ENCODE measurements at regions not wholly inside any gene's neighbourhood (a gene's known extent, or its start where the extent isn't known, plus 50 kb on each side); places are given as distances from the start of the nearest gene placed in this dataset.

DNA sequence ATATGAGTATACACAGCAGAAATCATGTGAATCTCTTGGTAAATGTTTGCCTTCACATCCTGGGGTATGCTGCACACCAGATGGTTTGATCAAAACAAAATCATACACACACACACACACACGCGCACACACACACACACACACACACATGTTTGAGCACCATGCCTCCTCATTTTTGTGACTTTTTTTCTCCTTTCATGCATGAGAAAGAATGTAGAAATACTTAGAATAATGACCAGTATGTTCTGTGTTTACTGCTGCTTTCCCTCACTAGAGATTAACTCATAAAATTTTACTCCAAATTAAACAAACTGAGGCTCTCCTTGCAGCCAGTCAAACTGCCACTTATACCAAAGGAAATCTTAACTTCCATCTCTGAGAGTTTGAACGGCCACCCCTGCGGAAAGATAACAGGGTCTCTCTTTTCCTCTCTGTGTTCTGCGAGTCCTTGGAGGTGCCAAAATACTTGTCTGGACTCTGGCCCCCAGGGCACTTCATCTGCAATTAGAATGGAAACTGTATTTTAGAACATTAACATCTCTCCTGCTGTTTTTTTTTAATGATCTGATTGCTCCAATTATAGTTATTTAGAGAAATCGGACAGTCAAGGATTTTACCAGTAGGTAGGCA is 320.8 kb upstream of the NFE2L3 start:
- no peaks in the 10 kb centered on the region for H3K4me1 ChIP-seq
- no peak for ATAC-seq
- FAIRE-seq: no peak
- TF ChIP-seq FOSB (CRISPR knock-in tag; IDR thresholded peaks at IDR 0.05) (no peak), POLR2A (IDR thresholded peaks at IDR 0.05; ENCODE audit: low read length) (no peak), BHLHE40 (IDR thresholded peaks at IDR 0.05; ENCODE audit: low read depth, low read length) (no peak), MAZ (IDR thresholded peaks at IDR 0.05; ENCODE audit: borderline replicate concordance, low read depth, low read length) (no peak), SMC3 (IDR thresholded peaks at IDR 0.05) (no peak), MYC (IDR thresholded peaks at IDR 0.05; ENCODE audit: borderline replicate concordance, low read length) (no peak), HDAC2 (IDR thresholded peaks at IDR 0.05) (no peak), CBX2 (IDR thresholded peaks at IDR 0.05; ENCODE audit: borderline replicate concordance, low read depth) (no peak), KDM5A (IDR thresholded peaks at IDR 0.05) (no peak), EHMT2 (IDR thresholded peaks at IDR 0.05; ENCODE audit: low read depth) (no peak), TFCP2L1 (CRISPR knock-in tag; IDR thresholded peaks at IDR 0.05) (no peak)
- H3K27ac ChIP-seq: no peak overlapping the region
- DNase-seq (ENCODE audit: low read depth in 1 of 2, low spot score in 1 of 2): no peak
- no peaks in the 10 kb centered on the region for H3K9me3 ChIP-seq
- ChIA-PET POLR2A (no interaction called here), CTCF (no interaction called here)
- 79% methylated on average over 6 of the region's 6 CpGs for WGBS (ENCODE audit: missing lambda C conversion rate)
- H3K4me2 ChIP-seq: no peak overlapping the region
- no peak overlapping the region for H3K4me3 ChIP-seq

DNA sequence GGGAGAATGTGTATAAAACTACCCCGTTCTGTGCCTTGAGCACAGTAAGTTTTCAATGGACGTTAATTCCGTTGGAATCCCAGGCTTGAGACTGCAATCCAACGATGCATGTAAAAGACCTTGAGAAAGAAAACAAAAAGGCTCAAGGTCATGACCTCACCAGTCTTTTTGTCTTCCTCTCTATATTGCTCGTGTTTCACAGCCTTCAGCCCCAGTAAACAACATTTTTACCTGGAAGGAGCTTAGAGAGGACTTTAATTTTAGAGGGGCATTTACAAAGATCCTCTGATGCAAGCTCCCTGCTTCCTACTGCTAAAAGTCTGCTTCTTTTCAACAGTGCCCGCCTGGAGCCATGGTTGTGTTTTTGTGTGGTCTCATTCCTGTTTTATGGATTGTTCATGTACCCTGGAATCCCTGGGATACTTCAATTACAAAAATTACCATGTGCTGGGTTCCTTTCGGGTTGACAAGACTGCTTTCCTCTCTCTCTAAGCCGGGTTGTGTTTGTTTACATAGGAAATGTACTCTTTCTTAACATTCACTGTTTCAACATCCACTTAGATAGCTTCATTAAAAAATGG is 320.1 kb upstream of the NFE2L3 start:
- Histone ChIP-seq H3K4me1 (no peaks in the 10 kb centered on the region), H3K9me3 (no peaks in the 10 kb centered on the region), H3K4me3 (no peak overlapping the region), H3K27ac (no peak overlapping the region), H3K4me2 (no peak overlapping the region)
- DNase-seq (ENCODE audit: low read depth in 1 of 2, low spot score in 1 of 2): no peak
- ATAC-seq: no peak
- WGBS (ENCODE audit: missing lambda C conversion rate): 29% methylated on average over 8 of the region's 8 CpGs
- TF ChIP-seq NFE2L2 (conservative IDR thresholded peaks at IDR 0.05; ENCODE audit: low read length) (no peak), MAZ (IDR thresholded peaks at IDR 0.05; ENCODE audit: borderline replicate concordance, low read depth, low read length) (no peak), HES2 (IDR thresholded peaks at IDR 0.05) (no peak), USF2 (IDR thresholded peaks at IDR 0.05) (no peak), NPAS2 (CRISPR knock-in tag; IDR thresholded peaks at IDR 0.05; ENCODE audit: borderline replicate concordance) (no peak), RARB (CRISPR knock-in tag; IDR thresholded peaks at IDR 0.05) (no peak), PHF8 (IDR thresholded peaks at IDR 0.05; ENCODE audit: borderline replicate concordance, low read depth) (no peak), CEBPB (IDR thresholded peaks at IDR 0.05) (no peak), CTCF (IDR thresholded peaks at IDR 0.05) (no peak), POLR2A (IDR thresholded peaks at IDR 0.05; ENCODE audit: low read length) (no peak), SREBF2 (IDR thresholded peaks at IDR 0.05) (no peak), RNF2 (IDR thresholded peaks at IDR 0.05; ENCODE audit: borderline replicate concordance, low read depth) (no peak), HOXB13 (CRISPR knock-in tag; IDR thresholded peaks at IDR 0.05; ENCODE audit: low read depth) (no peak), CHD2 (IDR thresholded peaks at IDR 0.05; ENCODE audit: low read length, partially characterized antibody) (no peak), FOXS1 (CRISPR knock-in tag; IDR thresholded peaks at IDR 0.05) (no peak), TFCP2L1 (CRISPR knock-in tag; IDR thresholded peaks at IDR 0.05) (no peak), POLR2AphosphoS2 (conservative IDR thresholded peaks at IDR 0.05; ENCODE audit: low read length) (no peak)
- TF ChIP-seq, protein P1, sequence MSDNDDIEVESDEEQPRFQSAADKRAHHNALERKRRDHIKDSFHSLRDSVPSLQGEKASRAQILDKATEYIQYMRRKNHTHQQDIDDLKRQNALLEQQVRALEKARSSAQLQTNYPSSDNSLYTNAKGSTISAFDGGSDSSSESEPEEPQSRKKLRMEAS (IDR thresholded peaks at IDR 0.05): no peak
- ChIA-PET CTCF (no interaction called here), POLR2A (no interaction called here)
- no peak for FAIRE-seq

All from A549 (cell line).